ENCODE measurements at regions not wholly inside any gene's neighbourhood (a gene's known extent, or its start where the extent isn't known, plus 50 kb on each side); places are given as distances from the start of the nearest gene placed in this dataset.
"Not testable (repeated sequence)": the region's sequence is repeated elsewhere in the genome, so short reads cannot be mapped to it uniquely, and the experiment has no call there.

DNA sequence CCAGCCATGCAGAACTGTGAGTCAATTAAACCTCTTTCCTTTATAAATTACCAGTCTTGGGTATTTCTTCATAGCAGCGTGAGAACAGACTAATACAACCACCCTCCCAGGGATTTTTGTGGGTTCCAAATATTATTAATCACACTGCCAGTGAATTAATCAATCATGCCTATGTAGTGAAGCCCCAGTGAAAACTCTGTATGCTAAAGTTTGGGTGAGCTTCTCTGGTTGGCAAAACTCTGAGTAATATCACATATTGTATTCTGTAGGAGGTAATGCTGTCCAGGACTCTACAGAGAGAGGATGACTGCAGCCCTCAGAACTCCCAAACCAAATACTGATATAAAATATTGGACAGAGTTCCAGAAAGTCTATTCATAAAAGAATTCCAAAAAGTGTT, 216.9 kb downstream of the RPAP3 start:
- TF ChIP-seq, protein P1, sequence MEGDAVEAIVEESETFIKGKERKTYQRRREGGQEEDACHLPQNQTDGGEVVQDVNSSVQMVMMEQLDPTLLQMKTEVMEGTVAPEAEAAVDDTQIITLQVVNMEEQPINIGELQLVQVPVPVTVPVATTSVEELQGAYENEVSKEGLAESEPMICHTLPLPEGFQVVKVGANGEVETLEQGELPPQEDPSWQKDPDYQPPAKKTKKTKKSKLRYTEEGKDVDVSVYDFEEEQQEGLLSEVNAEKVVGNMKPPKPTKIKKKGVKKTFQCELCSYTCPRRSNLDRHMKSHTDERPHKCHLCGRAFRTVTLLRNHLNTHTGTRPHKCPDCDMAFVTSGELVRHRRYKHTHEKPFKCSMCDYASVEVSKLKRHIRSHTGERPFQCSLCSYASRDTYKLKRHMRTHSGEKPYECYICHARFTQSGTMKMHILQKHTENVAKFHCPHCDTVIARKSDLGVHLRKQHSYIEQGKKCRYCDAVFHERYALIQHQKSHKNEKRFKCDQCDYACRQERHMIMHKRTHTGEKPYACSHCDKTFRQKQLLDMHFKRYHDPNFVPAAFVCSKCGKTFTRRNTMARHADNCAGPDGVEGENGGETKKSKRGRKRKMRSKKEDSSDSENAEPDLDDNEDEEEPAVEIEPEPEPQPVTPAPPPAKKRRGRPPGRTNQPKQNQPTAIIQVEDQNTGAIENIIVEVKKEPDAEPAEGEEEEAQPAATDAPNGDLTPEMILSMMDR (IDR thresholded peaks at IDR 0.05), result no peak
- H3K4me1 Mint-ChIP-seq (ENCODE audit: low read depth), result peaks cover 22% of the 10 kb centered on the region
- DNase-seq, result no peak
- no peaks in the 10 kb centered on the region; the same call in none of the 2 replicates for H3K9me3 Mint-ChIP-seq
- H3K27me3 Mint-ChIP-seq (ENCODE audit: insufficient read depth), result peaks cover 8% of the 10 kb centered on the region
- H3K27ac Mint-ChIP-seq, result no peak overlapping the region
- H3K36me3 Mint-ChIP-seq (ENCODE audit: low read depth), result peaks cover 4% of the 10 kb centered on the region; the same call in 1 of the 2 replicates
- no peak overlapping the region for H3K4me3 Mint-ChIP-seq

DNA sequence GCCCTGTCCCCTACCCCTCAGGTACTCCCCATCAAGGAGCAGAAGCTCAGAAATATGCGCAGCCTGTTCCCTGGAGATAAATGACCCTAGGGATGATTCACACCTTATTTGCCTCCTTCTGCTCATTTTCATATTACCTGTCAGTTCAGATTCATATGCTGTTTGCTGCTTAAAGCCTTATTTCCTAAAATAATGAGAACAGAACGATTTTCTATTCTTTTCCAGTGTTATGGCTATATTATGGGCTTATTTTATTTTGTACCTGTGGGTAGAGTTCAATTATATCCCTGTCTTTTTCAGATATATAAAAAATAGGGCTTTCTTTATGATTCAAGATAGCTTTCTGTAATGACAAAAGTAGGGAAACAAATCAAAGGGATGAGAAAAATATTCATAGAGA, 224.8 kb downstream of the RPAP3 start:
- Mint-ChIP-seq H3K27me3 (ENCODE audit: insufficient read depth) (peaks cover 30% of the 10 kb centered on the region), H3K27ac (no peak overlapping the region), H3K36me3 (ENCODE audit: low read depth) (no peaks in the 10 kb centered on the region; the same call in 1 of the 2 replicates), H3K4me3 (no peak overlapping the region), H3K9me3 (peaks cover 22% of the 10 kb centered on the region), H3K4me1 (ENCODE audit: low read depth) (no peaks in the 10 kb centered on the region)
- no peak for DNase-seq
- TF ChIP-seq, protein P1 (IDR thresholded peaks at IDR 0.05), result no peak

DNA sequence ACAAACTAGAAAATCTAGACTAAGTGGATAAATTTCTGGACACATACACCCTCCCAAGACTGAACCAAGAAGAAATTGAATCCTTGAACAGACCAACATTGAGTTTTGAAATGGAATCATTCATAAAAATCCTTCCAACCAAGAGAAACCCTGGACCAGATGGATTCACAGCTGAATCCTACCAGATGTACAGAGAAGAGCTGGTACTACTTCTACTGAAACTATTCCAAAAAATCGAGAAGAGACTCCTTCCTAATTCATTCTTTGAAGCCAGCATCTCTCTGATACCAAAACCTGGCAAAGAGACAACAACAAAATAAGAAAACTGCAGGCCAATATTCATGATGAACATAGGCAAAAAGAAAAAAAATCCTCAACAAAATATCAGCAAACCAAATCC, 227.4 kb downstream of the RPAP3 start:
- Mint-ChIP-seq H3K27ac (no peak overlapping the region), H3K27me3 (ENCODE audit: insufficient read depth) (peaks cover 26% of the 10 kb centered on the region), H3K9me3 (peaks cover 31% of the 10 kb centered on the region), H3K4me3 (no peak overlapping the region), H3K4me1 (ENCODE audit: low read depth) (no peaks in the 10 kb centered on the region), H3K36me3 (ENCODE audit: low read depth) (no peaks in the 10 kb centered on the region; the same call in 1 of the 2 replicates)
- TF ChIP-seq, protein P1 (IDR thresholded peaks at IDR 0.05), result no peak
- DNase-seq, result no peak

DNA sequence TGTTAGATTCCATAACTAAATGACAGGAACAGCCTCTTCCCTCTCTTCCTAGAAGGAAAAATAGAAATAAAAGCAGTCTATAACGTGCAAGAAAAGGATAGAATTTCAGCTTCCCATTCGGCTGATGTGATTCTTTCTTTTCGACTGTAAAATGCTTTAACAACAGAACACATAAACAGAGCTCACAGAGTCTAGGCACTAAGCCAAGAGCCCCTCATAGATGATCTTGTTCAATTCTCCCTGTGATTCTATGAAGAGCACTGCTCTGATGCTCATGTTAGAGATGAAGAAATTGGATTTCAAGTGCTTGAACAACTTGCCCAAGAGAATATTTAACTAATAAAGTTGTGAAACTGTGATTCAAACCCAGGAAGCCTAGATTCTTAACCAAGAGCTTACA, 232.7 kb downstream of the RPAP3 start:
- DNase-seq, result no peak
- Mint-ChIP-seq H3K27ac (no peak overlapping the region), H3K4me3 (no peak overlapping the region), H3K9me3 (peaks cover 28% of the 10 kb centered on the region), H3K4me1 (ENCODE audit: low read depth) (no peaks in the 10 kb centered on the region), H3K36me3 (ENCODE audit: low read depth) (no peaks in the 10 kb centered on the region; the same call in 1 of the 2 replicates), H3K27me3 (ENCODE audit: insufficient read depth) (peaks cover 7% of the 10 kb centered on the region)
- TF ChIP-seq, protein P1 (IDR thresholded peaks at IDR 0.05), result no peak

DNA sequence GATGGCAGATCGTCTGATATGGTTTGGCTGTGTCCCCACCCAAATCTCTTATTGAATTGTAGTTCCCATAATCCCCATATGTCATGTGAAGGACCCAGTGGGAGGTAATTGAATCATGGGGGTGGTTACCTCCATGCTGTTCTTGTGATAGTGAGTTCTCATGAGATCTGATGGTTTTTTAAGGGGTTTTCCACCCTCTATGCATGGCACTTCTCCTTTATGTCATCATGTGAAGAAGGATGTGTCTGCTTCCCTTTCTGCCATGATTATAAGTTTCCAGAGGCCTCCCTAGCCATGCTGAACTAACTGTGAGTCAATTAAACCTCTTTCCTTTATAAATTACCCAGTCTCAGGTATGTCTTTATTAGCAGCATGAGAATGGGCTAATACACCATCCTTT, 235.5 kb downstream of the RPAP3 start:
- not testable (repeated sequence) for H3K36me3 Mint-ChIP-seq (ENCODE audit: low read depth); H3K4me3 Mint-ChIP-seq; H3K4me1 Mint-ChIP-seq (ENCODE audit: low read depth); H3K27ac Mint-ChIP-seq; DNase-seq; H3K9me3 Mint-ChIP-seq
- H3K27me3 Mint-ChIP-seq (ENCODE audit: insufficient read depth), result peaks cover 13% of the 10 kb centered on the region

DNA sequence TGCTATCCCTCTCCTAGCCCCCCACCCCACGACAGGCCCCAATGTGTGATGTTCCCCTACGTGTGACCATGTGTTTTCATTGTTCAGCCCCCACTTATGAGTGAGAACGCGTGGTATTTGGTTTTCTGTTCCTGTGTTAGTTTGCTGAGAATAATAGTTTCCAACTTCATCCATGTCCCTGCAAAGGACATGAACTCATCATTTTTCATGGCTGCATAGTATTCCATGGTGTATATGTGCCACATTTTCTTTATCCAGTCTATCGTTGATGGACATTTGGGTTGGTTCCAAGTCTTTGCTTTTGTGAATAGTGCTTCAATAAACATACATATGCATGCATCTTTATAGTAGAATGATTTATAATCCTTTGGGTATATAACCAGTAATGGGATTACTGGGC, 241.9 kb downstream of the RPAP3 start:
- H3K36me3 Mint-ChIP-seq (ENCODE audit: low read depth); H3K27ac Mint-ChIP-seq; DNase-seq; H3K4me1 Mint-ChIP-seq (ENCODE audit: low read depth); H3K9me3 Mint-ChIP-seq; H3K27me3 Mint-ChIP-seq (ENCODE audit: insufficient read depth); H3K4me3 Mint-ChIP-seq: not testable (repeated sequence)

DNA sequence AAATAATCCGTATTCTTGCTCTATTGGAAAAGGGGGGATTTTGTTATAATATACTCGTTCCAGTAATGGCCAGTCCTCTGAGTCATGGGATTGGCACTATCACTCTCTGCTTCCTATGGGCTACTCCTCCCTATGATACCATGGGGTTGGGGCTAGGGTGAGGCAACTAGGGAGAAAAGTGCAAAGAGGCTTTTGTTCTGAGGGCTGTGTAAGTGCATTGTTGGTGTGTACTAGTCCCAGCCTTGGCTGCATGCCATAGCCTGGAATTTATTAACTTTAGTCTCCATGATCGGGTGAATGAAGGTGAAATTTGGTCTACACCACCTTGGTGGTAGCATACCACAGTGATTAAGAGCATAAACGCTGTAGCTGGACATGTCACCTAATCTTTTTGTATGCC, 247.6 kb downstream of the RPAP3 start:
- H3K4me3 Mint-ChIP-seq, result no peak overlapping the region; the same call in 1 of the 2 replicates
- H3K36me3 Mint-ChIP-seq (ENCODE audit: low read depth), result no peaks in the 10 kb centered on the region; the same call in 1 of the 2 replicates
- no peaks in the 10 kb centered on the region; the same call in 1 of the 2 replicates for H3K9me3 Mint-ChIP-seq
- peaks cover 15% of the 10 kb centered on the region for H3K4me1 Mint-ChIP-seq (ENCODE audit: low read depth)
- no peak overlapping the region for H3K27ac Mint-ChIP-seq
- TF ChIP-seq, protein P1 (IDR thresholded peaks at IDR 0.05), result no peak
- H3K27me3 Mint-ChIP-seq (ENCODE audit: insufficient read depth), result peaks cover 11% of the 10 kb centered on the region
- no peak for DNase-seq
